Astrocyte (in vitro differentiated cells and primary cell): ENCODE measurements at regions not wholly inside any gene's neighbourhood (a gene's known extent, or its start where the extent isn't known, plus 50 kb on each side); places are given as distances from the start of the nearest gene placed in this dataset.

Experiments used
- EZH2 ChIP-seq: IDR thresholded peaks from 2 replicates; pipeline ENCODE4 v1.6.1; 2012; ENCODE audit warnings: mild to moderate bottlenecking, low read length, inconsistent platforms; ENCODE audit not compliant: insufficient read depth
- TF ChIP-seq, protein P1 (sequence below): IDR thresholded peaks from 2 replicates; pipeline ENCODE4 v1.5.1; 2011; ENCODE audit warnings: low read depth, mild to moderate bottlenecking, inconsistent platforms, low read length, moderate library complexity; ENCODE audit not compliant: insufficient read depth

DNA sequence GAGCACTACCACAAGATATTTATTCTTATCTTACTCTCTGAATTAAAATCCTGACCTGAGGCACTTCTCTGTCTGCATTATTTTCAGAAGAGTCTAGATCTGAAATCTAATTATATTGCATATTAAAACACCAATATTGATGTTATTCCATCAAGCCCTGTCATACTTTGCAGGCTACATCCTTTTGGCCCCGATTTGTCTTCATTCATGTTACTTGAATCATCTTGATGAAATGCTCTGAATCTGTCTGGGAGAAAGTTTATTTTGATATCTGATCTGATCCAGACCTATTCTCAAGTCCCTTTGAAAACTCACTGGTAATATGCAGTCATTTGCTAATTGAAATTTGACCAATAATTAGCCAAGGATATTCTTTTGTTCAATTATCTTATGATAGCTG, 79.9 kb downstream of the BBS10 start:
- TF ChIP-seq EZH2: no peak
- TF ChIP-seq, protein P1, sequence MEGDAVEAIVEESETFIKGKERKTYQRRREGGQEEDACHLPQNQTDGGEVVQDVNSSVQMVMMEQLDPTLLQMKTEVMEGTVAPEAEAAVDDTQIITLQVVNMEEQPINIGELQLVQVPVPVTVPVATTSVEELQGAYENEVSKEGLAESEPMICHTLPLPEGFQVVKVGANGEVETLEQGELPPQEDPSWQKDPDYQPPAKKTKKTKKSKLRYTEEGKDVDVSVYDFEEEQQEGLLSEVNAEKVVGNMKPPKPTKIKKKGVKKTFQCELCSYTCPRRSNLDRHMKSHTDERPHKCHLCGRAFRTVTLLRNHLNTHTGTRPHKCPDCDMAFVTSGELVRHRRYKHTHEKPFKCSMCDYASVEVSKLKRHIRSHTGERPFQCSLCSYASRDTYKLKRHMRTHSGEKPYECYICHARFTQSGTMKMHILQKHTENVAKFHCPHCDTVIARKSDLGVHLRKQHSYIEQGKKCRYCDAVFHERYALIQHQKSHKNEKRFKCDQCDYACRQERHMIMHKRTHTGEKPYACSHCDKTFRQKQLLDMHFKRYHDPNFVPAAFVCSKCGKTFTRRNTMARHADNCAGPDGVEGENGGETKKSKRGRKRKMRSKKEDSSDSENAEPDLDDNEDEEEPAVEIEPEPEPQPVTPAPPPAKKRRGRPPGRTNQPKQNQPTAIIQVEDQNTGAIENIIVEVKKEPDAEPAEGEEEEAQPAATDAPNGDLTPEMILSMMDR: no peak
